ENCODE measurements at regions not wholly inside any gene's neighbourhood (a gene's known extent, or its start where the extent isn't known, plus 50 kb on each side); places are given as distances from the start of the nearest gene placed in this dataset.

GRCh38 chr12:118528625-118529024, 152.3 kb downstream of the SUDS3 start:
- Mint-ChIP-seq H3K4me1 (ENCODE audit: unreplicated experiment) (no peaks in the 10 kb centered on the region), H3K27me3 (ENCODE audit: unreplicated experiment) (peaks cover 1% of the 10 kb centered on the region), H3K4me3 (ENCODE audit: unreplicated experiment) (no peak overlapping the region), H3K36me3 (ENCODE audit: low read depth, unreplicated experiment) (no peaks in the 10 kb centered on the region), H3K9me3 (ENCODE audit: unreplicated experiment) (peaks cover 5% of the 10 kb centered on the region), H3K27ac (ENCODE audit: unreplicated experiment) (no peak overlapping the region)
- TF ChIP-seq CTCF (IDR thresholded peaks at IDR 0.05; ENCODE audit: unreplicated experiment), result no peak
- no peak for DNase-seq (ENCODE audit: low spot score)

GRCh38 chr12:118534003-118534402, 157.6 kb downstream of the SUDS3 start:
- no peak for TF ChIP-seq CTCF (IDR thresholded peaks at IDR 0.05; ENCODE audit: unreplicated experiment)
- DNase-seq (ENCODE audit: low spot score), result no peak
- Mint-ChIP-seq H3K4me3 (ENCODE audit: unreplicated experiment) (no peak overlapping the region), H3K27me3 (ENCODE audit: unreplicated experiment) (peaks cover 3% of the 10 kb centered on the region), H3K36me3 (ENCODE audit: low read depth, unreplicated experiment) (no peaks in the 10 kb centered on the region), H3K4me1 (ENCODE audit: unreplicated experiment) (no peaks in the 10 kb centered on the region), H3K27ac (ENCODE audit: unreplicated experiment) (no peak overlapping the region), H3K9me3 (ENCODE audit: unreplicated experiment) (peaks cover 5% of the 10 kb centered on the region)

DNA sequence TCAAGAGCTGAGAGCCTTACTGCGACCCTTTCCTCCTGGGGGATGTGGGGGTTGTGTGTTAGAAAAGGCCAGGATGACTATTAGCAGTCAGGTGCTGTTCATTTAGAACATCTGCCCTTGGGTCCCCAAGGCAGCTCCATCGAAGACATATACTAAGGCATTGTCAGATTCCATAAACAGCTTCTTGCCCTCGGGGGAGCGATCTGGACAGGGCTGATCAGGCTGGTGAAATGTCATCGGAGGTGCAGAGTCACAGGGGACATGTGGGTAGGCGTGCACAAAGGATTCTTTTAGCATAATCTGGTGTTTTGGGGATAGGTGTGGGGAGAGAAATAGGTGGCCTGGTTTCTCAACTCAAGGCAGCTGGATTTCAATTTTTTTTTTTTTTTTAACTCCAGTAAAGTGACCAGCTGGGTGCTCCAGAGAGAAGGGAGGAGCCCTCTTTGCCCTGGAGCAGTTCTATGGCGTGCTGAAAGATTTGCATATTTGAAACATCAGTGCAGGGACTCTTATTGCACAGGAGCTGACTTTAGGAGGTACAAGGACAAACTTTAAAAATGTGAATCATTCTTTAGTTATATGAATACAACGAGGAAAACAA, 160.1 kb downstream of the SUDS3 start:
- H3K27me3 Mint-ChIP-seq (ENCODE audit: unreplicated experiment), result peaks cover 3% of the 10 kb centered on the region
- H3K4me3 Mint-ChIP-seq (ENCODE audit: unreplicated experiment), result no peak overlapping the region
- DNase-seq (ENCODE audit: low spot score), result no peak
- no peaks in the 10 kb centered on the region for H3K4me1 Mint-ChIP-seq (ENCODE audit: unreplicated experiment)
- H3K9me3 Mint-ChIP-seq (ENCODE audit: unreplicated experiment), result peaks cover 4% of the 10 kb centered on the region
- no peak for TF ChIP-seq CTCF (IDR thresholded peaks at IDR 0.05; ENCODE audit: unreplicated experiment)
- H3K27ac Mint-ChIP-seq (ENCODE audit: unreplicated experiment), result no peak overlapping the region
- H3K36me3 Mint-ChIP-seq (ENCODE audit: low read depth, unreplicated experiment), result no peaks in the 10 kb centered on the region

DNA sequence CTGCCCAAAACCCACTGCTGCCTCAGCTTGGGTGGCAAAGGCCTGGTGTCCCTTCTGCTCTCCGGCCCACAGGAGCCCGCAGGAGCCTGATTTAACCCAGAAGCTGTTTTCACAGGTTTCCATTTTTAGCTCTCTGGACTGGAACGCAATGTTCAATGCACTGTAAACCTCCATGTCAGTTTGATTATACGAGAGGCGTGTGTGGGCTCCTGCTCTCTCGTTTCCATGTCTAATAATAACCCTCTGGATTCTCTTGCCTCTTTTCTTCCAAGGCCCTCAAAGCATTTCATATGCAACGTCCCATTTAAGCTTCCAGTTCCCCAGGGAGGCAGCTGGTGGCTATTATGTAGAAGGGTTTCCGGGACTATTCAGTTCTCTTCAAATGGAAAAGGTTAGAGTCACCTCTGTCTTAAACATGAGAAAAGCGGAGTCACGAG, 161.1 kb downstream of the SUDS3 start:
- H3K4me3 Mint-ChIP-seq (ENCODE audit: unreplicated experiment), result no peak overlapping the region
- peaks cover 5% of the 10 kb centered on the region for H3K36me3 Mint-ChIP-seq (ENCODE audit: low read depth, unreplicated experiment)
- H3K27ac Mint-ChIP-seq (ENCODE audit: unreplicated experiment), result no peak overlapping the region
- H3K27me3 Mint-ChIP-seq (ENCODE audit: unreplicated experiment), result peaks cover 5% of the 10 kb centered on the region
- no peaks in the 10 kb centered on the region for H3K4me1 Mint-ChIP-seq (ENCODE audit: unreplicated experiment)
- no peak for TF ChIP-seq CTCF (IDR thresholded peaks at IDR 0.05; ENCODE audit: unreplicated experiment)
- no peak for DNase-seq (ENCODE audit: low spot score)
- peaks cover 4% of the 10 kb centered on the region for H3K9me3 Mint-ChIP-seq (ENCODE audit: unreplicated experiment)

DNA sequence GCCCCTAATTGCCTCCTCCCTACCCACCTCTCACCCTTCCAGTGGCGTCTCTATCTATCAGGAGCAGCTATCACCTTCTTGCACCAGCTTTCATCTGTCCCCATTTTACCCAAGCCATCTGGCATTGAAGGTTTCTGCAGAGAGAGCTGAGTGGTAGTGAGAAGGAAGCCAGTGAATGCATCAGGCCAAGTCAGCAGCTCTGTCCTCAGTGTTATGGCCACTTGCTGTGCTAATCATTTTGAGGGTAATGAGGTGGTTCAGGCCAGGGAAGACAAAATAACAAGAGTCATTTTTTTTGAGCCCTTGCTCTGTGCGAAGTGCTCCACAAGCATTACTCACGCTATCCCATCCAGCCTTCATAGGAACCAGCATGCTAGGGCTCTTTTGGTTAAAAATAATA, 164.7 kb downstream of the SUDS3 start:
- peaks cover 4% of the 10 kb centered on the region for H3K9me3 Mint-ChIP-seq (ENCODE audit: unreplicated experiment)
- TF ChIP-seq CTCF (IDR thresholded peaks at IDR 0.05; ENCODE audit: unreplicated experiment), result no peak
- H3K36me3 Mint-ChIP-seq (ENCODE audit: low read depth, unreplicated experiment), result peaks cover 5% of the 10 kb centered on the region
- H3K4me3 Mint-ChIP-seq (ENCODE audit: unreplicated experiment), result no peak overlapping the region
- H3K4me1 Mint-ChIP-seq (ENCODE audit: unreplicated experiment), result no peaks in the 10 kb centered on the region
- no peak for DNase-seq (ENCODE audit: low spot score)
- peaks cover 3% of the 10 kb centered on the region for H3K27me3 Mint-ChIP-seq (ENCODE audit: unreplicated experiment)
- no peak overlapping the region for H3K27ac Mint-ChIP-seq (ENCODE audit: unreplicated experiment)

All from endothelial cell (in vitro differentiated cells).